Left lung (tissue), 4 donors: ENCODE measurements at regions not wholly inside any gene's neighbourhood (a gene's known extent, or its start where the extent isn't known, plus 50 kb on each side); places are given as distances from the start of the nearest gene placed in this dataset.

Experiments
- ATAC-seq: fragments of 200-7000 bp; cut with Tn5 transposase; one replicate; pipeline ENCODE4 v1.9.1; 2020; ENCODE audit warnings: moderate library complexity
- DNase-seq, 4 donors: peaks; one replicate each; pipeline ENCODE4 v3.0.0-alpha.2; 2013 to 2020
- H3K27ac ChIP-seq, 2 donors: fragments of 200-600 bp; sonication (generic) in 1 of 2; one replicate each; pipeline versions ENCODE4 v1.5.0 to v1.8.0; 2020 to 2021
- H3K27me3 ChIP-seq, 2 donors: fragments of 200-600 bp; sonication (generic) in 1 of 2; one replicate each; pipeline versions ENCODE4 v1.5.0 to v1.8.0; 2020 to 2021
- H3K36me3 ChIP-seq, 2 donors: fragments of 200-600 bp; sonication (generic) in 1 of 2; one replicate each; pipeline versions ENCODE4 v1.5.0 to v1.8.0; 2020 to 2021
- H3K4me1 ChIP-seq, 2 donors: fragments of 200-600 bp; one replicate each; pipeline ENCODE4 v1.8.0; 2021
- H3K4me3 ChIP-seq, 2 donors: fragments of 200-600 bp; sonication (generic) in 1 of 2; one replicate each; pipeline versions ENCODE4 v1.5.0 to v1.8.0; 2020 to 2021; ENCODE audit warnings: mild to moderate bottlenecking in 1 of 2
- H3K9me3 ChIP-seq, 2 donors: fragments of 200-600 bp; sonication (generic) in 1 of 2; one replicate each; pipeline versions ENCODE4 v1.5.0 to v1.8.0; 2020 to 2021
- CTCF ChIP-seq, 2 donors: fragments of 200-600 bp; sonication (generic) in 1 of 2; IDR thresholded peaks; one replicate each; pipeline versions ENCODE4 v1.5.0 to v1.8.0; 2021; ENCODE audit warnings: antibody characterized with exemption in 2 of 2
- intact Hi-C, 2 donors: fragments of 100-400 bp; cut with DNase I; formaldehyde crosslinking; loops; one replicate each; pipeline versions ENCODE4 v1.11.2 to v1.14.2; 2022
- donor health status: DM: no; HTN: yes; CAD: no.
- donor health status: DM: no; HTN: no; CAD: no.

- Histone ChIP-seq H3K4me1 (no peaks in the 10 kb centered on the region), H3K27me3 (no peaks in the 10 kb centered on the region), H3K27ac (no peak overlapping the region), H3K9me3 (no peaks in the 10 kb centered on the region), H3K36me3 (no peaks in the 10 kb centered on the region), H3K4me3 (no peak overlapping the region)
- no peak for TF ChIP-seq CTCF (IDR thresholded peaks at IDR 0.05)
- no peak for ATAC-seq
- no peak for DNase-seq
- intact Hi-C loops: no loop called here
Measured at GRCh38 chrX:20382518-20383297, 116.0 kb upstream of the RPS6KA3 start.

GRCh38 chrX:20382082-20382481, 115.4 kb upstream of the RPS6KA3 start:
- H3K27me3 ChIP-seq: no peaks in the 10 kb centered on the region
- TF ChIP-seq CTCF (IDR thresholded peaks at IDR 0.05): no peak
- intact Hi-C loops: no loop called here

DNA sequence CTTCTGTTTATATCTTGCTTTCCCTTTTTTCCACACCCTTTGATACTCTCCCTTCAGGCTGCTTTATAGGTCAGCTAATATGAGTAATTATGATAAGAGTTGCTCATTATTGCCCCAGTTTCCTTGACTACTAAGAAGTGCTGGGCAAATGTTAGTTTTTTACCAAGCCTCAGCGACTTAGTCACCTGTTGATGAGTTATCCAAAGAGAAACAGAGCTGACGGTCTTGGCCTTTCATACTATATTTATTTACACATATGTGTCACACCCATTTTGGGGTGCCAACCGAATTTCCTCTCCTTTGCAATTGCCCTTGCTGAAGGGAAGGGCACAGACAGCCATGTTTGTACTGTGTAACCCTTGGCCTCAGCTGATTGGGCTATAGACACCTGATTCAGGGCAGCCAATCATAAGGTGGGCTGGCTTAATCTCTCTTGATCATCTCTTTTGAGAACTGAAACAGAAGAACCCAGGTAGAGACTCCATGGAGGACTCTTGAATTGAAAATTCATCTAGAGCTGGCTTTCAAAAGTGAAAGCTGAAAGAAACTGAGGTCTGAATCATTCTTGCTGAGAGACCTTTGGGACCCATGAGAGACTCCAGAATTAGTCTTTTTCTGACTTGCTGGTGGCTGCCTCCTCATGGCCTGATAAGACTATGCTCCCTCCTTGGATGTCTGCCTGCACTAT, 111.7 kb upstream of the RPS6KA3 start:
- ATAC-seq (peak; percentile 80), DNase-seq (no peak)
- H3K36me3 ChIP-seq: no peaks in the 10 kb centered on the region
- H3K4me1 ChIP-seq: peaks cover 0 to 9% of the 10 kb centered on the region in 2 donors
- no peaks in the 10 kb centered on the region for H3K27me3 ChIP-seq
- intact Hi-C loops: no loop called here
- no peaks in the 10 kb centered on the region for H3K9me3 ChIP-seq
- H3K4me3 ChIP-seq: no peak overlapping the region
- no peak for TF ChIP-seq CTCF (IDR thresholded peaks at IDR 0.05)
- H3K27ac ChIP-seq: no peak overlapping the region

More at GRCh38 chrX:20382082-20382481, 115.4 kb upstream of the RPS6KA3 start:
- no peak for DNase-seq
- Histone ChIP-seq H3K27ac (no peak overlapping the region), H3K9me3 (no peaks in the 10 kb centered on the region), H3K36me3 (no peaks in the 10 kb centered on the region), H3K4me1 (no peaks in the 10 kb centered on the region), H3K4me3 (no peak overlapping the region)
- ATAC-seq: no peak

DNA sequence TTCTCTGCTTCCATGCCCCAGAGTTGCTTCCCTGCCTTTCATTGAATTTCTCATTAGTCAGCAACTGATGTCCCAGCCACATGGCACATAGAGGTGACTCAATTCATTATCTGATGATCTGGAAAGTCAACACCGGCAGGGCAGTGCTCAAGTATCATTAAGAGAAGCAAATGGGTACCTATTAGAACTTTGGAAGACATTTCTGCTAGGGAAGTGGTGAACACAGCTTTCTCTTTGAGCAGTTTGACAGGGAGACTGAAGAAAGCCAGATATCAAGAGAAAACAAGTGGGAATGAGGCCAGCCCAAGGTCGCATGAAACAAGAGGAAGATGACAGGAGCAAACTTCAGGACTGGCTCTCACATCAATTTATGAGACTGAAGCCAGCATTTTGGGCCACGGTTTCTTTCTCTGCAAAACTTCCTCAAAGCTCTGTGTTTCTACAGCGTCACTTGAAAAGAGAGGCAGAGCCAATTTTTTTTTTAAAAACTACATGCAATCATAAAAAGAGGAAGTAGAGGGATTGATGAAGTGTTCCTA, 108.3 kb upstream of the RPS6KA3 start:
- peak overlapping the region; percentile 4 to 82 for H3K27ac ChIP-seq
- peaks cover 0 to 15% of the 10 kb centered on the region in 2 donors for H3K4me1 ChIP-seq
- TF ChIP-seq CTCF (IDR thresholded peaks at IDR 0.05): no peak
- DNase-seq (no peak), ATAC-seq (peak; percentile 30)
- H3K36me3 ChIP-seq: no peaks in the 10 kb centered on the region
- H3K27me3 ChIP-seq: no peaks in the 10 kb centered on the region
- intact Hi-C loops: no loop called here
- H3K9me3 ChIP-seq: no peaks in the 10 kb centered on the region
- H3K4me3 ChIP-seq: no peak overlapping the region

DNA sequence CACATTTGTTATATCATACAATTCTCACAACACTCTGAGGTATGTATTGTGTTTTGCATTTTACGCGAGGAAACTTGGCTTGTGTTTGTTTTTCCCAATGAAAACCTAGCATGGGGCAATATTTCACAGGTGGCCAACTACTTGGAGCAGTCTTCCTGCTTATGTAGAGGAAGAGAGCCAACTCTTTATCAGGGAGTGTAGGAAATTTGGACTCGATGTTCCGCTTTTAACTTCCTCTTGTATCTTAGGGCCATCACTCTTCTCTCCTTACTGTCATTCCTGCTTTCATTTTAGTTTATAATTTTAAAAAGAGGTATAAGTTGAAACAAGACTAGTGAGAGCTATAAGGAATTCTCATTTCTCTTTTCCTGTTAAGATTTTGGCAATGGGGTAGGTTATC, 107.7 kb upstream of the RPS6KA3 start:
- no peak for TF ChIP-seq CTCF (IDR thresholded peaks at IDR 0.05)
- ATAC-seq (peak; percentile 9), DNase-seq (no peak)
- no peaks in the 10 kb centered on the region for H3K9me3 ChIP-seq
- H3K4me1 ChIP-seq: peaks cover 0 to 15% of the 10 kb centered on the region in 2 donors
- intact Hi-C loops: no loop called here
- no peaks in the 10 kb centered on the region for H3K36me3 ChIP-seq
- peak overlapping the region in 1 of 2 donors; percentile 82 for H3K27ac ChIP-seq
- H3K4me3 ChIP-seq: no peak overlapping the region
- no peaks in the 10 kb centered on the region for H3K27me3 ChIP-seq
